Sigmoid colon (tissue), 4 donors: ENCODE measurements at regions not wholly inside any gene's neighbourhood (a gene's known extent, or its start where the extent isn't known, plus 50 kb on each side); places are given as distances from the start of the nearest gene placed in this dataset.
"Not testable (repeated sequence)": the region's sequence is repeated elsewhere in the genome, so short reads cannot be mapped to it uniquely, and the experiment has no call there.

Experiments
- EP300 ChIP-seq, 4 donors: sonication (generic); formaldehyde crosslinking; IDR thresholded peaks; one replicate each; pipeline ENCODE4 v1.6.1; 2017; ENCODE audit warnings: antibody characterized with exemption in 4 of 4
- POLR2A ChIP-seq, 2 donors: fragments of 450-650 bp; IDR thresholded peaks; one replicate each; pipeline ENCODE4 v1.6.1; 2016; ENCODE audit warnings: antibody characterized with exemption in 2 of 2, mild to moderate bottlenecking in 2 of 2, moderate library complexity in 2 of 2
- TF ChIP-seq, protein P1 (sequence below), 4 experiments: fragments of 450-650 bp in 3 of 4; fragments of 200-600 bp in 1 of 4; IDR thresholded peaks; one replicate each; pipeline ENCODE4 v1.5.1; 2016 to 2019; ENCODE audit warnings: antibody characterized with exemption in 4 of 4, mild to moderate bottlenecking in 3 of 4, moderate library complexity in 2 of 4

DNA sequence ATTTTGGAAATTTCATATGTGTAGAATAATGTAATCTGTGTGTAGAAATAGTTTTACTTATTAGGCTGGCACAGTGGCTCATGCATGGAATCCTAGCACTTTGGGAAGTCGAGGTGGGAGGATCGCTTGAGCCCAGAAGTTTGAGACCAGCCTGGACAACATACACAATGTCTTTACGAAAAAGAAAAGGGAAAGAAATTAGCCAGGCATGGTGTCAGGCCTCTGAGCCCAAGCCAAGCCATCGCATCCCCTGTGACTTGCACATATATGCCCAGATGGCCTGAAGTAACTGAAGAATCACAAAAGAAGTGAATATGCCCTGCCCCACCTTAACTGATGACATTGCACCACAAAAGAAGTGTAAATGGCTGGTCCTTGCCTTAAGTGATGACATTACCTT lies 491.3 kb downstream of the DISC1 start:
- TF ChIP-seq EP300, POLR2A (IDR thresholded peaks at IDR 0.05): not testable (repeated sequence)
- TF ChIP-seq, protein P1, sequence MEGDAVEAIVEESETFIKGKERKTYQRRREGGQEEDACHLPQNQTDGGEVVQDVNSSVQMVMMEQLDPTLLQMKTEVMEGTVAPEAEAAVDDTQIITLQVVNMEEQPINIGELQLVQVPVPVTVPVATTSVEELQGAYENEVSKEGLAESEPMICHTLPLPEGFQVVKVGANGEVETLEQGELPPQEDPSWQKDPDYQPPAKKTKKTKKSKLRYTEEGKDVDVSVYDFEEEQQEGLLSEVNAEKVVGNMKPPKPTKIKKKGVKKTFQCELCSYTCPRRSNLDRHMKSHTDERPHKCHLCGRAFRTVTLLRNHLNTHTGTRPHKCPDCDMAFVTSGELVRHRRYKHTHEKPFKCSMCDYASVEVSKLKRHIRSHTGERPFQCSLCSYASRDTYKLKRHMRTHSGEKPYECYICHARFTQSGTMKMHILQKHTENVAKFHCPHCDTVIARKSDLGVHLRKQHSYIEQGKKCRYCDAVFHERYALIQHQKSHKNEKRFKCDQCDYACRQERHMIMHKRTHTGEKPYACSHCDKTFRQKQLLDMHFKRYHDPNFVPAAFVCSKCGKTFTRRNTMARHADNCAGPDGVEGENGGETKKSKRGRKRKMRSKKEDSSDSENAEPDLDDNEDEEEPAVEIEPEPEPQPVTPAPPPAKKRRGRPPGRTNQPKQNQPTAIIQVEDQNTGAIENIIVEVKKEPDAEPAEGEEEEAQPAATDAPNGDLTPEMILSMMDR (IDR thresholded peaks at IDR 0.05) = not testable (repeated sequence)
